Ishikawa (cell line): ENCODE measurements at regions not wholly inside any gene's neighbourhood (a gene's known extent, or its start where the extent isn't known, plus 50 kb on each side); places are given as distances from the start of the nearest gene placed in this dataset.

ENCODE experiments used
- CEBPB ChIP-seq: IDR thresholded peaks from 2 replicates; pipeline ENCODE4 v1.6.1; 2012
- CREB1 ChIP-seq: IDR thresholded peaks from 2 replicates; pipeline ENCODE4 v1.6.1; 2012; ENCODE audit warnings: low read depth
- EGR1 ChIP-seq: IDR thresholded peaks from 2 replicates; pipeline ENCODE4 v1.6.1; 2012
- EP300 ChIP-seq: IDR thresholded peaks from 2 replicates; pipeline ENCODE4 v1.6.1; 2012; ENCODE audit warnings: borderline replicate concordance
- FOXM1 ChIP-seq: IDR thresholded peaks from 2 replicates; pipeline ENCODE4 v1.6.1; 2012; ENCODE audit warnings: low read depth, borderline replicate concordance
- MAX ChIP-seq: IDR thresholded peaks from 2 replicates; pipeline ENCODE4 v1.6.1; 2012
- NFIC ChIP-seq: IDR thresholded peaks from 2 replicates; pipeline ENCODE4 v1.6.1; 2012
- RAD21 ChIP-seq: IDR thresholded peaks from 2 replicates; pipeline ENCODE4 v1.6.1; 2012; ENCODE audit warnings: low read depth
- TAF1 ChIP-seq: IDR thresholded peaks from 2 replicates; pipeline ENCODE4 v1.6.1; 2012; ENCODE audit warnings: low read depth, mild to moderate bottlenecking
- TCF12 ChIP-seq: IDR thresholded peaks from 2 replicates; pipeline ENCODE4 v1.6.1; 2012; ENCODE audit warnings: low read depth
- TEAD4 ChIP-seq: IDR thresholded peaks from 2 replicates; pipeline ENCODE4 v1.6.1; 2012
- YY1 ChIP-seq: IDR thresholded peaks from 2 replicates; pipeline ENCODE4 v1.6.1; 2012; ENCODE audit warnings: low read depth
- ZBTB7A ChIP-seq: IDR thresholded peaks from 2 replicates; pipeline ENCODE4 v1.6.1; 2012; ENCODE audit warnings: low read depth
- TF ChIP-seq, protein P1 (sequence below): IDR thresholded peaks from 2 replicates; pipeline ENCODE4 v1.6.1; 2012
- TF ChIP-seq, protein P2 (sequence below): IDR thresholded peaks from 2 replicates; pipeline ENCODE4 v1.6.1; 2012; ENCODE audit warnings: low read depth, mild to moderate bottlenecking

DNA sequence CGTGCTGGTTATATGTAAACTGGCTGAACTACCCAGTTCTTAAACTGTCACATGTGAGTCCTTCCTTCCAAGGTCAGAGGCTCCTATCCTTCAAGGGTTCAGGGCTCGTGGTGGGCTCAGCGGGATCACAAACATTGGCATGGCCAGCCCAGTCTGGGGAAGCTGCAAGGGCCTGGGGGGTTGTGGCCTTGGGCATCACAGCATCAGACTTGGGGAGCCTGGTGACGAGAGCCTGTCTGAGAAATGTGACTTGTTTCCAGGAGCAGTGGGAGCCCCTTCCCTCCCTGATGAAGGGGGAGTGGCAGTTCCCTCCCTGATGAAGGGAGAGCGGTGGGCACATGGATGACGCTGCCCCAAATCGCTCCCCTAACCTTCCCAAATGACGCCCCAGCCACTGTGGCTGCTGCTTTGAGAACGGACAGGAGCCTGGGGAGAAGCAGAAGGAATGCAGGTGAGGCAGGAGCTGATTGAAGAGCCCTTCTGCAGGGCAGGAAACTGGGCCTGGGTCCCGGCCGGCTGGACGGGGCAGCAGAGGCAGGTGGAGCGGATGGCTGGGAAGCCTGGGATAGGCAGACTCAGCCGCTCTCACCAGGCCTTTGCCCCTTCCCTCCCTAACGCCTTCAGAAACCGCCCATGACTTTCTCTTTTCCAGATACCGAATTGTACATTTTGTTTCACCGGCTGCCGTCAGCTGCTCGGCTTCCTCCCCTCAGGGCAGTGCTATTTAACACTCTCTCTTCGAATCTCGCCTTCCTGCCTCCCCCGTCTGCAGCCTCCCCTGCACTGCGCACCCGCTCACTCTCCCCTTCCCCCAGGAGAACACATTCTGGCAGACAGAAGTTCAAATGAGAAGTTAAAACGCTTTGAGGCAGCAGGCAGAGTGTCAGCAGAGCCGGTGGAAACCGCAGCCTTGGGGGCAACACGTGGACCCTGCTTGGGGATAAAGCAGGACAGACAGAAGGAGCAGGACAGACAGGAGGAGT lies 1486.7 kb downstream of the BRD1 start:
- TF ChIP-seq YY1 (no peak), NFIC (no peak), TAF1 (no peak), TEAD4 (no peak), MAX (no peak), RAD21 (no peak), EP300 (no peak), CREB1 (no peak), CEBPB (no peak), EGR1 (no peak), TCF12 (no peak), FOXM1 (no peak)
- TF ChIP-seq, protein P1, sequence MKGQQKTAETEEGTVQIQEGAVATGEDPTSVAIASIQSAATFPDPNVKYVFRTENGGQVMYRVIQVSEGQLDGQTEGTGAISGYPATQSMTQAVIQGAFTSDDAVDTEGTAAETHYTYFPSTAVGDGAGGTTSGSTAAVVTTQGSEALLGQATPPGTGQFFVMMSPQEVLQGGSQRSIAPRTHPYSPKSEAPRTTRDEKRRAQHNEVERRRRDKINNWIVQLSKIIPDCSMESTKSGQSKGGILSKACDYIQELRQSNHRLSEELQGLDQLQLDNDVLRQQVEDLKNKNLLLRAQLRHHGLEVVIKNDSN, result no peak
- TF ChIP-seq, protein P2, sequence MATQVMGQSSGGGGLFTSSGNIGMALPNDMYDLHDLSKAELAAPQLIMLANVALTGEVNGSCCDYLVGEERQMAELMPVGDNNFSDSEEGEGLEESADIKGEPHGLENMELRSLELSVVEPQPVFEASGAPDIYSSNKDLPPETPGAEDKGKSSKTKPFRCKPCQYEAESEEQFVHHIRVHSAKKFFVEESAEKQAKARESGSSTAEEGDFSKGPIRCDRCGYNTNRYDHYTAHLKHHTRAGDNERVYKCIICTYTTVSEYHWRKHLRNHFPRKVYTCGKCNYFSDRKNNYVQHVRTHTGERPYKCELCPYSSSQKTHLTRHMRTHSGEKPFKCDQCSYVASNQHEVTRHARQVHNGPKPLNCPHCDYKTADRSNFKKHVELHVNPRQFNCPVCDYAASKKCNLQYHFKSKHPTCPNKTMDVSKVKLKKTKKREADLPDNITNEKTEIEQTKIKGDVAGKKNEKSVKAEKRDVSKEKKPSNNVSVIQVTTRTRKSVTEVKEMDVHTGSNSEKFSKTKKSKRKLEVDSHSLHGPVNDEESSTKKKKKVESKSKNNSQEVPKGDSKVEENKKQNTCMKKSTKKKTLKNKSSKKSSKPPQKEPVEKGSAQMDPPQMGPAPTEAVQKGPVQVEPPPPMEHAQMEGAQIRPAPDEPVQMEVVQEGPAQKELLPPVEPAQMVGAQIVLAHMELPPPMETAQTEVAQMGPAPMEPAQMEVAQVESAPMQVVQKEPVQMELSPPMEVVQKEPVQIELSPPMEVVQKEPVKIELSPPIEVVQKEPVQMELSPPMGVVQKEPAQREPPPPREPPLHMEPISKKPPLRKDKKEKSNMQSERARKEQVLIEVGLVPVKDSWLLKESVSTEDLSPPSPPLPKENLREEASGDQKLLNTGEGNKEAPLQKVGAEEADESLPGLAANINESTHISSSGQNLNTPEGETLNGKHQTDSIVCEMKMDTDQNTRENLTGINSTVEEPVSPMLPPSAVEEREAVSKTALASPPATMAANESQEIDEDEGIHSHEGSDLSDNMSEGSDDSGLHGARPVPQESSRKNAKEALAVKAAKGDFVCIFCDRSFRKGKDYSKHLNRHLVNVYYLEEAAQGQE, result no peak

- no peak for TF ChIP-seq FOXM1
- no peak for TF ChIP-seq ZBTB7A
- TF ChIP-seq EP300, result no peak
- no peak for TF ChIP-seq CEBPB
- no peak for TF ChIP-seq EGR1
- TF ChIP-seq NFIC, result no peak
- no peak for TF ChIP-seq MAX
- TF ChIP-seq RAD21, result no peak
- TF ChIP-seq, protein P1, result no peak
- TF ChIP-seq YY1, result no peak
- no peak for TF ChIP-seq TEAD4
- TF ChIP-seq, protein P2, result no peak
These were observed 1487.5 kb downstream of the BRD1 start for GRCh38 chr22:48340191-48340590.

- TF ChIP-seq CREB1, result no peak
- no peak for TF ChIP-seq MAX
- no peak for TF ChIP-seq FOXM1
- TF ChIP-seq EP300, result no peak
- TF ChIP-seq RAD21, result no peak
- TF ChIP-seq, protein P2, result no peak
- TF ChIP-seq TAF1, result no peak
- TF ChIP-seq TEAD4, result no peak
- TF ChIP-seq ZBTB7A, result no peak
These were observed 1488.6 kb downstream of the BRD1 start for GRCh38 chr22:48338793-48339705.
